ENCODE measurements at regions not wholly inside any gene's neighbourhood (a gene's known extent, or its start where the extent isn't known, plus 50 kb on each side); places are given as distances from the start of the nearest gene placed in this dataset.

GRCh38 chr17:71292006-71292405, 828.8 kb upstream of the SOX9 start:
- H3K4me1 ChIP-seq (ENCODE audit: control insufficient read depth, insufficient read depth, low read length, poor library complexity, severe bottlenecking): no peaks in the 10 kb centered on the region
- no peaks in the 10 kb centered on the region for H3K27me3 ChIP-seq (replicated peaks; ENCODE audit: control insufficient read depth, insufficient read depth, low read length, poor library complexity, severe bottlenecking)
- H3K4me3 ChIP-seq (ENCODE audit: insufficient read depth, low read depth, low read length, poor library complexity, severe bottlenecking): no peak overlapping the region
- no peaks in the 10 kb centered on the region for H3K9me3 ChIP-seq (ENCODE audit: control insufficient read depth, low read length)
- no peak overlapping the region for H3K27ac ChIP-seq (ENCODE audit: insufficient read depth, low read length, poor library complexity, severe bottlenecking)
- no peak for DNase-seq
- no peaks in the 10 kb centered on the region for H3K36me3 ChIP-seq (ENCODE audit: control insufficient read depth, insufficient read depth, low read length)

GRCh38 chr17:71296005-71296404, 824.8 kb upstream of the SOX9 start:
- no peak overlapping the region for H3K4me3 ChIP-seq (ENCODE audit: insufficient read depth, low read depth, low read length, poor library complexity, severe bottlenecking)
- no peak overlapping the region for H3K27ac ChIP-seq (ENCODE audit: insufficient read depth, low read length, poor library complexity, severe bottlenecking)
- H3K9me3 ChIP-seq (ENCODE audit: control insufficient read depth, low read length): no peaks in the 10 kb centered on the region
- no peaks in the 10 kb centered on the region for H3K4me1 ChIP-seq (ENCODE audit: control insufficient read depth, insufficient read depth, low read length, poor library complexity, severe bottlenecking)
- DNase-seq: no peak
- no peaks in the 10 kb centered on the region for H3K27me3 ChIP-seq (replicated peaks; ENCODE audit: control insufficient read depth, insufficient read depth, low read length, poor library complexity, severe bottlenecking)
- no peaks in the 10 kb centered on the region for H3K36me3 ChIP-seq (ENCODE audit: control insufficient read depth, insufficient read depth, low read length)

- Histone ChIP-seq H3K27me3 (replicated peaks; ENCODE audit: control insufficient read depth, insufficient read depth, low read length, poor library complexity, severe bottlenecking) (no peaks in the 10 kb centered on the region), H3K36me3 (ENCODE audit: control insufficient read depth, insufficient read depth, low read length) (no peaks in the 10 kb centered on the region), H3K27ac (ENCODE audit: insufficient read depth, low read length, poor library complexity, severe bottlenecking) (no peak overlapping the region), H3K4me1 (ENCODE audit: control insufficient read depth, insufficient read depth, low read length, poor library complexity, severe bottlenecking) (no peaks in the 10 kb centered on the region), H3K4me3 (ENCODE audit: insufficient read depth, low read depth, low read length, poor library complexity, severe bottlenecking) (no peak overlapping the region), H3K9me3 (ENCODE audit: control insufficient read depth, low read length) (no peaks in the 10 kb centered on the region)
- DNase-seq: no peak
Observed at GRCh38 chr17:71301063-71301462, 819.8 kb upstream of the SOX9 start.

- H3K9me3 ChIP-seq (ENCODE audit: control insufficient read depth, low read length): no peaks in the 10 kb centered on the region
- no peaks in the 10 kb centered on the region for H3K4me1 ChIP-seq (ENCODE audit: control insufficient read depth, insufficient read depth, low read length, poor library complexity, severe bottlenecking)
- no peaks in the 10 kb centered on the region for H3K36me3 ChIP-seq (ENCODE audit: control insufficient read depth, insufficient read depth, low read length)
- DNase-seq: no peak
- H3K27ac ChIP-seq (ENCODE audit: insufficient read depth, low read length, poor library complexity, severe bottlenecking): no peak overlapping the region
- H3K27me3 ChIP-seq (replicated peaks; ENCODE audit: control insufficient read depth, insufficient read depth, low read length, poor library complexity, severe bottlenecking): no peaks in the 10 kb centered on the region
- no peak overlapping the region for H3K4me3 ChIP-seq (ENCODE audit: insufficient read depth, low read depth, low read length, poor library complexity, severe bottlenecking)
Observed at GRCh38 chr17:71302721-71303549, 817.9 kb upstream of the SOX9 start.

- H3K27ac ChIP-seq (ENCODE audit: insufficient read depth, low read length, poor library complexity, severe bottlenecking): no peak overlapping the region
- no peaks in the 10 kb centered on the region for H3K9me3 ChIP-seq (ENCODE audit: control insufficient read depth, low read length)
- H3K4me3 ChIP-seq (ENCODE audit: insufficient read depth, low read depth, low read length, poor library complexity, severe bottlenecking): no peak overlapping the region
- no peaks in the 10 kb centered on the region for H3K4me1 ChIP-seq (ENCODE audit: control insufficient read depth, insufficient read depth, low read length, poor library complexity, severe bottlenecking)
- H3K36me3 ChIP-seq (ENCODE audit: control insufficient read depth, insufficient read depth, low read length): no peaks in the 10 kb centered on the region
- no peak for DNase-seq
- no peaks in the 10 kb centered on the region for H3K27me3 ChIP-seq (replicated peaks; ENCODE audit: control insufficient read depth, insufficient read depth, low read length, poor library complexity, severe bottlenecking)
Observed at GRCh38 chr17:71304498-71305158, 816.2 kb upstream of the SOX9 start.

GRCh38 chr17:71313866-71314265, 807.0 kb upstream of the SOX9 start:
- H3K4me1 ChIP-seq (ENCODE audit: control insufficient read depth, insufficient read depth, low read length, poor library complexity, severe bottlenecking): no peaks in the 10 kb centered on the region
- no peaks in the 10 kb centered on the region for H3K9me3 ChIP-seq (ENCODE audit: control insufficient read depth, low read length)
- H3K27me3 ChIP-seq (replicated peaks; ENCODE audit: control insufficient read depth, insufficient read depth, low read length, poor library complexity, severe bottlenecking): no peaks in the 10 kb centered on the region
- H3K36me3 ChIP-seq (ENCODE audit: control insufficient read depth, insufficient read depth, low read length): no peaks in the 10 kb centered on the region
- no peak overlapping the region for H3K4me3 ChIP-seq (ENCODE audit: insufficient read depth, low read depth, low read length, poor library complexity, severe bottlenecking)
- no peak for DNase-seq
- H3K27ac ChIP-seq (ENCODE audit: insufficient read depth, low read length, poor library complexity, severe bottlenecking): no peak overlapping the region

- H3K27me3 ChIP-seq (replicated peaks; ENCODE audit: control insufficient read depth, insufficient read depth, low read length, poor library complexity, severe bottlenecking): no peaks in the 10 kb centered on the region
Observed at GRCh38 chr17:71315568-71315967, 805.3 kb upstream of the SOX9 start.

GRCh38 chr17:71316176-71316897, 804.5 kb upstream of the SOX9 start:
- Histone ChIP-seq H3K27me3 (replicated peaks; ENCODE audit: control insufficient read depth, insufficient read depth, low read length, poor library complexity, severe bottlenecking) (no peaks in the 10 kb centered on the region), H3K27ac (ENCODE audit: insufficient read depth, low read length, poor library complexity, severe bottlenecking) (no peak overlapping the region), H3K36me3 (ENCODE audit: control insufficient read depth, insufficient read depth, low read length) (no peaks in the 10 kb centered on the region), H3K4me1 (ENCODE audit: control insufficient read depth, insufficient read depth, low read length, poor library complexity, severe bottlenecking) (no peaks in the 10 kb centered on the region), H3K4me3 (ENCODE audit: insufficient read depth, low read depth, low read length, poor library complexity, severe bottlenecking) (no peak overlapping the region), H3K9me3 (ENCODE audit: control insufficient read depth, low read length) (no peaks in the 10 kb centered on the region)
- DNase-seq: no peak

More at GRCh38 chr17:71315568-71315967, 805.3 kb upstream of the SOX9 start:
- no peak overlapping the region for H3K4me3 ChIP-seq (ENCODE audit: insufficient read depth, low read depth, low read length, poor library complexity, severe bottlenecking)
- no peak overlapping the region for H3K27ac ChIP-seq (ENCODE audit: insufficient read depth, low read length, poor library complexity, severe bottlenecking)
- H3K36me3 ChIP-seq (ENCODE audit: control insufficient read depth, insufficient read depth, low read length): no peaks in the 10 kb centered on the region
- no peaks in the 10 kb centered on the region for H3K9me3 ChIP-seq (ENCODE audit: control insufficient read depth, low read length)
- H3K4me1 ChIP-seq (ENCODE audit: control insufficient read depth, insufficient read depth, low read length, poor library complexity, severe bottlenecking): no peaks in the 10 kb centered on the region
- DNase-seq: no peak

- DNase-seq: no peak
- H3K27ac ChIP-seq (ENCODE audit: insufficient read depth, low read length, poor library complexity, severe bottlenecking): no peak overlapping the region
Observed at GRCh38 chr17:71320009-71320796, 800.6 kb upstream of the SOX9 start.

More at GRCh38 chr17:71320009-71320796, 800.6 kb upstream of the SOX9 start:
- H3K9me3 ChIP-seq (ENCODE audit: control insufficient read depth, low read length): no peaks in the 10 kb centered on the region
- H3K4me1 ChIP-seq (ENCODE audit: control insufficient read depth, insufficient read depth, low read length, poor library complexity, severe bottlenecking): no peaks in the 10 kb centered on the region
- no peak overlapping the region for H3K4me3 ChIP-seq (ENCODE audit: insufficient read depth, low read depth, low read length, poor library complexity, severe bottlenecking)
- no peaks in the 10 kb centered on the region for H3K27me3 ChIP-seq (replicated peaks; ENCODE audit: control insufficient read depth, insufficient read depth, low read length, poor library complexity, severe bottlenecking)
- H3K36me3 ChIP-seq (ENCODE audit: control insufficient read depth, insufficient read depth, low read length): no peaks in the 10 kb centered on the region
